ENCODE measurements at regions not wholly inside any gene's neighbourhood (a gene's known extent, or its start where the extent isn't known, plus 50 kb on each side); places are given as distances from the start of the nearest gene placed in this dataset.

DNA sequence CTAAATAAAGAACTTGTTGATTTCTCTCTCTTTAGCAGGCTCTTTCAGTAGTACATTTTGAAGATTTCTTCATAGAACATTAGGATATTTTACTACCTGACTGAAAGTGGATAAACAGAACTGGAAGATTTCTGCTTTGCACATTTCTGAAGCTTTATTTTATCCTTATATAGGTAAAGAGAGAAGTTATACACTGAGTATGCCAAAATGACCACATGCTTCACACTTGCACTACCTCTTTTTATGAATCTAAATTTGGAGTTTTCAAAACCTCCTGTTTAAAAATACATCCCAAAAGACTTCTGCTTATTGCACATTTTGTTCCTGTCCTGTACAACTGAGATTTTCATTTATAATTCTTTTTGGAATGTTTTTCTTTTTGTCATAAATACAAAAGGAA is 197.4 kb upstream of the PRPS1L1 start:
- TF ChIP-seq, protein P1, sequence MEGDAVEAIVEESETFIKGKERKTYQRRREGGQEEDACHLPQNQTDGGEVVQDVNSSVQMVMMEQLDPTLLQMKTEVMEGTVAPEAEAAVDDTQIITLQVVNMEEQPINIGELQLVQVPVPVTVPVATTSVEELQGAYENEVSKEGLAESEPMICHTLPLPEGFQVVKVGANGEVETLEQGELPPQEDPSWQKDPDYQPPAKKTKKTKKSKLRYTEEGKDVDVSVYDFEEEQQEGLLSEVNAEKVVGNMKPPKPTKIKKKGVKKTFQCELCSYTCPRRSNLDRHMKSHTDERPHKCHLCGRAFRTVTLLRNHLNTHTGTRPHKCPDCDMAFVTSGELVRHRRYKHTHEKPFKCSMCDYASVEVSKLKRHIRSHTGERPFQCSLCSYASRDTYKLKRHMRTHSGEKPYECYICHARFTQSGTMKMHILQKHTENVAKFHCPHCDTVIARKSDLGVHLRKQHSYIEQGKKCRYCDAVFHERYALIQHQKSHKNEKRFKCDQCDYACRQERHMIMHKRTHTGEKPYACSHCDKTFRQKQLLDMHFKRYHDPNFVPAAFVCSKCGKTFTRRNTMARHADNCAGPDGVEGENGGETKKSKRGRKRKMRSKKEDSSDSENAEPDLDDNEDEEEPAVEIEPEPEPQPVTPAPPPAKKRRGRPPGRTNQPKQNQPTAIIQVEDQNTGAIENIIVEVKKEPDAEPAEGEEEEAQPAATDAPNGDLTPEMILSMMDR (conservative IDR thresholded peaks at IDR 0.05; ENCODE audit: low read depth, low read length) = no peak
- TF ChIP-seq EZH2 (IDR thresholded peaks at IDR 0.05; ENCODE audit: low read length, unreplicated experiment) (no peak), EZH2phosphoT487 (IDR thresholded peaks at IDR 0.05; ENCODE audit: borderline replicate concordance, low read length) (no peak)
